B cell (primary cell): ENCODE measurements at regions not wholly inside any gene's neighbourhood (a gene's known extent, or its start where the extent isn't known, plus 50 kb on each side); places are given as distances from the start of the nearest gene placed in this dataset.

Source experiments
- EZH2 ChIP-seq: IDR thresholded peaks from 2 replicates; pipeline ENCODE4 v1.6.1; 2012; ENCODE audit warnings: borderline replicate concordance, low read depth, mild to moderate bottlenecking, moderate library complexity, low read length; ENCODE audit not compliant: insufficient read depth, poor library complexity, severe bottlenecking
- TF ChIP-seq, protein P1 (sequence below): fragments of 200-600 bp; IDR thresholded peaks from one replicate; pipeline ENCODE4 v1.8.0; 2022; ENCODE audit warnings: antibody characterized with exemption, mild to moderate bottlenecking

DNA sequence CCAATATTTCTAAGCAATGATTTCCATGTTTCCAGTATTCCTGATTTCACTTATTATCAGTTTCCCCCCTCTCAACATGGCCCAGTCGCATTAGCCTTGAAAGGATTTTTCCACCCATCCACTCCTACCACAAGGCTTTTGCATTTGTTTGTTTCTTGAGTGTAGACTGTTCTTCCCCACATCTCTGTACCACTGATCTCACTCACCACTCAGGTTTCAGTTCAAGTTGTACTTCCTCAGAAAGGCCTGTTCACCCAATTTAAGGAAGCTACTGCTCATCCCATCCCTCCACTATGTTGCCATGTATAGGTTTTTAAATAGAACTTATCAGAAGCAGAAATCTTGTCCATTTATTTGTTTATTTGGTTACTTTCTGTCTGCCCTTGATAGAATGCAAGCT lies 472.3 kb downstream of the FAM181B start:
- TF ChIP-seq, protein P1, sequence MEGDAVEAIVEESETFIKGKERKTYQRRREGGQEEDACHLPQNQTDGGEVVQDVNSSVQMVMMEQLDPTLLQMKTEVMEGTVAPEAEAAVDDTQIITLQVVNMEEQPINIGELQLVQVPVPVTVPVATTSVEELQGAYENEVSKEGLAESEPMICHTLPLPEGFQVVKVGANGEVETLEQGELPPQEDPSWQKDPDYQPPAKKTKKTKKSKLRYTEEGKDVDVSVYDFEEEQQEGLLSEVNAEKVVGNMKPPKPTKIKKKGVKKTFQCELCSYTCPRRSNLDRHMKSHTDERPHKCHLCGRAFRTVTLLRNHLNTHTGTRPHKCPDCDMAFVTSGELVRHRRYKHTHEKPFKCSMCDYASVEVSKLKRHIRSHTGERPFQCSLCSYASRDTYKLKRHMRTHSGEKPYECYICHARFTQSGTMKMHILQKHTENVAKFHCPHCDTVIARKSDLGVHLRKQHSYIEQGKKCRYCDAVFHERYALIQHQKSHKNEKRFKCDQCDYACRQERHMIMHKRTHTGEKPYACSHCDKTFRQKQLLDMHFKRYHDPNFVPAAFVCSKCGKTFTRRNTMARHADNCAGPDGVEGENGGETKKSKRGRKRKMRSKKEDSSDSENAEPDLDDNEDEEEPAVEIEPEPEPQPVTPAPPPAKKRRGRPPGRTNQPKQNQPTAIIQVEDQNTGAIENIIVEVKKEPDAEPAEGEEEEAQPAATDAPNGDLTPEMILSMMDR: no peak
- TF ChIP-seq EZH2: no peak
